ENCODE measurements at regions not wholly inside any gene's neighbourhood (a gene's known extent, or its start where the extent isn't known, plus 50 kb on each side); places are given as distances from the start of the nearest gene placed in this dataset.

DNA sequence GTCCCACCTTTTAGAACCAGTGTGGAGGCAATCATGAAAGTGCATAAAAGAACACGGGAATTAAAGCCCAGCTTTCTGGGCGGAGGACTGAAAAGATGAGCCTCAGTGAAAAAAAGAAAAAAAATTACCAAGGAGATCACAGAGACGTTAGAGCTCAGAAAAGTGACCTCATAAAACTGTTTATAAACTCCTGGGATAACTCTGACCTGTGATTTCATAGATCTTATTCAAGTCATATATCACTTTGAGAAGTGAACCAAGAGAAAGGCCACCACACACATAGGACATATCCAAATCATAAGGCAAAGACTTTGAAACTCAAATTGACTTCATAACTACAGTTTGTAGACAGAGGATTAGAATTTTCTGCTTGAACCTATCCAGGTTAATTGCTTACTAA is 90.1 kb downstream of the KCNJ2 start:
- Histone ChIP-seq H3K23me2 (ENCODE audit: low read depth, low read length) (no peaks in the 10 kb centered on the region), H3K4me1 (replicated peaks in 1 of 4; ENCODE audit: control insufficient read depth in 3 of 4, insufficient read depth in 4 of 4, low read length in 3 of 4) (no peaks in the 10 kb centered on the region), H2AFZ (ENCODE audit: low read length) (no peak overlapping the region), H3K4me3 (ENCODE audit: extremely low read depth in 1 of 4, insufficient read depth in 2 of 4, low read depth in 3 of 4, low read length in 4 of 4) (no peak overlapping the region), H2BK12ac (ENCODE audit: low read depth, low read length) (no peak overlapping the region), H2BK120ac (replicated peaks; ENCODE audit: low read depth, low read length) (no peak overlapping the region), H3K18ac (ENCODE audit: extremely low read depth, low read length) (no peak overlapping the region), H3K27me3 (replicated peaks in 1 of 4; ENCODE audit: control insufficient read depth in 3 of 4, extremely low read depth in 1 of 4, insufficient read depth in 3 of 4, low read length in 3 of 4) (no peaks in the 10 kb centered on the region), H3K9me3 (ENCODE audit: insufficient read depth in 2 of 2, low read depth in 1 of 2, low read length in 1 of 2) (no peaks in the 10 kb centered on the region), H2AK5ac (ENCODE audit: low read depth, low read length) (no peak overlapping the region), H3K14ac (ENCODE audit: insufficient read length) (no peak overlapping the region), H3K36me3 (ENCODE audit: control insufficient read depth in 2 of 4, insufficient read depth in 4 of 4, low read length in 3 of 4) (no peaks in the 10 kb centered on the region), H2BK15ac (ENCODE audit: low read length) (no peak overlapping the region), H3K4ac (replicated peaks; ENCODE audit: insufficient read length, low read depth, low read length) (no peak overlapping the region), H3K56ac (replicated peaks; ENCODE audit: insufficient read length, low read depth, low read length) (no peak overlapping the region), H4K20me1 (replicated peaks in 1 of 2; ENCODE audit: control insufficient read depth in 1 of 2, insufficient read depth in 2 of 2, low read length in 2 of 2) (no peaks in the 10 kb centered on the region), H3K79me1 (ENCODE audit: low read depth, low read length) (no peaks in the 10 kb centered on the region), H4K5ac (ENCODE audit: insufficient read length, low read depth, low read length) (no peak overlapping the region), H4K8ac (ENCODE audit: extremely low read depth, insufficient read depth, low read length) (no peak overlapping the region), H3K9ac (replicated peaks in 1 of 4; ENCODE audit: extremely low read depth in 1 of 4, low read depth in 3 of 4, low read length in 3 of 4) (no peak overlapping the region), H2BK20ac (ENCODE audit: low read length) (no peak overlapping the region), H3K27ac (ENCODE audit: low read depth, low read length) (no peak overlapping the region), H3K23ac (ENCODE audit: insufficient read length) (no peak overlapping the region), H3K79me2 (ENCODE audit: control insufficient read depth in 1 of 2, insufficient read depth in 2 of 2, low read length in 2 of 2) (no peaks in the 10 kb centered on the region), H3K4me2 (ENCODE audit: insufficient read depth in 1 of 2, low read depth in 2 of 2, low read length in 2 of 2) (no peak overlapping the region), H4K91ac (replicated peaks; ENCODE audit: insufficient read length, low read length) (no peak overlapping the region), H2BK5ac (ENCODE audit: low read depth, low read length) (no peak overlapping the region)
- ChIA-PET POLR2A (ENCODE audit: partially characterized antibody) (no interaction called here), CTCF (ENCODE audit: partially characterized antibody) (interaction anchor here (0.9 to 1.0 kb wide), 2 partner anchors 11 to 652 kb away, joined by 3 to 4 read pairs; no protein-coding TSS in a partner anchor)
- TF ChIP-seq NANOG (IDR thresholded peaks at IDR 0.05; ENCODE audit: insufficient read depth, low read depth, low read length, poor library complexity, severe bottlenecking) (no peak), HDAC2 (IDR thresholded peaks at IDR 0.05; ENCODE audit: borderline replicate concordance in 1 of 2, low read depth in 2 of 2, low read length in 2 of 2) (no peak), SRF (IDR thresholded peaks at IDR 0.05; ENCODE audit: low read depth, low read length) (no peak), KDM5A (IDR thresholded peaks at IDR 0.05; ENCODE audit: low read length) (no peak), RFX5 (IDR thresholded peaks at IDR 0.05; ENCODE audit: borderline replicate concordance, low read depth, low read length) (no peak), CREB1 (IDR thresholded peaks at IDR 0.05) (no peak)
- DNase-seq (ENCODE audit: low read depth in 1 of 2, low spot score in 2 of 2) = no peak
- WGBS, 2 experiments (ENCODE audit: extremely low coverage in 1 of 2, insufficient coverage in 1 of 2, insufficient read length in 1 of 2, insufficient replicate concordance in 2 of 2, low coverage in 1 of 2, low lambda C conversion rate in 2 of 2, missing lambda C conversion rate in 1 of 2) = 88% methylated on average over 3 of the region's 3 CpGs; no CpG with 5 or more reads in 1 of the 2 experiments
- FAIRE-seq = no peak
